WTC11 (cell line): ENCODE measurements at regions not wholly inside any gene's neighbourhood (a gene's known extent, or its start where the extent isn't known, plus 50 kb on each side); places are given as distances from the start of the nearest gene placed in this dataset.
"Not testable (repeated sequence)": the region's sequence is repeated elsewhere in the genome, so short reads cannot be mapped to it uniquely, and the experiment has no call there.

Experiments
- ATAC-seq: fragments of 200-7000 bp; cut with Tn5 transposase; 2 replicates; pipeline ENCODE4 v1.10.0; 2021; ENCODE audit warnings: mild to moderate bottlenecking, moderate library complexity
- CTCF ChIA-PET: fragments of 300-600 bp; sonication (Branson Sonifier 250); formaldehyde crosslinking; loops from one replicate; lab custom pipeline; 2021; ENCODE audit warnings: antibody characterized with exemption; lab: Charles Lee
- POLR2A ChIA-PET: fragments of 350-600 bp; sonication (Branson Sonifier 250); formaldehyde crosslinking; loops from one replicate; lab custom pipeline; 2021; ENCODE audit warnings: antibody characterized with exemption; lab: Charles Lee
- DNase-seq: peaks from one replicate; pipeline ENCODE4 v3.0.0; 2021; ENCODE audit warnings: low spot score
- H3K27ac Mint-ChIP-seq: 2 replicates; pipeline ENCODE4 v1.8.0; 2021; ENCODE audit warnings: mixed read lengths
- H3K27me3 Mint-ChIP-seq: 2 replicates; pipeline ENCODE4 v1.8.0; 2021; ENCODE audit warnings: low read depth, mild to moderate bottlenecking, moderate library complexity, mixed read lengths
- H3K36me3 Mint-ChIP-seq: 2 replicates; pipeline ENCODE4 v1.8.0; 2021; ENCODE audit warnings: mixed read lengths
- H3K4me1 Mint-ChIP-seq: 2 replicates; pipeline ENCODE4 v1.8.0; 2022; ENCODE audit warnings: mixed read lengths
- H3K4me3 Mint-ChIP-seq: 2 replicates; pipeline ENCODE4 v1.8.0; 2021; ENCODE audit warnings: mild to moderate bottlenecking, moderate library complexity, mixed read lengths
- H3K9me3 Mint-ChIP-seq: 2 replicates; pipeline ENCODE4 v1.8.0; 2021; ENCODE audit warnings: mixed read lengths
- ESRRA ChIP-seq: sonication (generic); formaldehyde crosslinking; IDR thresholded peaks from 2 replicates; pipeline ENCODE4 v1.8.1; 2022; ENCODE audit warnings: mild to moderate bottlenecking, missing genetic modification reagents, borderline replicate concordance
- FOXJ3 ChIP-seq: sonication (generic); formaldehyde crosslinking; IDR thresholded peaks from 2 replicates; pipeline ENCODE4 v1.9.0; 2021; ENCODE audit warnings: missing genetic modification reagents, mild to moderate bottlenecking, borderline replicate concordance
- FOXK1 ChIP-seq: sonication (generic); formaldehyde crosslinking; IDR thresholded peaks from 2 replicates; pipeline ENCODE4 v1.8.0; 2022; ENCODE audit warnings: mild to moderate bottlenecking, moderate library complexity, missing genetic modification reagents
- GABPB1 ChIP-seq: sonication (generic); formaldehyde crosslinking; IDR thresholded peaks from 2 replicates; pipeline ENCODE4 v1.8.1; 2023; ENCODE audit warnings: mild to moderate bottlenecking, missing genetic modification reagents
- JUN ChIP-seq: sonication (generic); formaldehyde crosslinking; IDR thresholded peaks from 2 replicates; pipeline ENCODE4 v1.8.0; 2023; ENCODE audit warnings: mild to moderate bottlenecking, missing genetic modification reagents
- NFATC4 ChIP-seq: fragments of 250-450 bp; sonication (Bioruptor Pico); IDR thresholded peaks from 2 replicates; pipeline ENCODE4 v1.9.0; 2021; ENCODE audit warnings: mild to moderate bottlenecking
- NFYB ChIP-seq: sonication (generic); formaldehyde crosslinking; conservative IDR thresholded peaks from 2 replicates; pipeline ENCODE4 v1.8.0; 2022; ENCODE audit warnings: low read depth, missing genetic modification reagents
- TEAD1 ChIP-seq: sonication (generic); formaldehyde crosslinking; IDR thresholded peaks from 2 replicates; pipeline ENCODE4 v1.8.0; 2022; ENCODE audit warnings: mild to moderate bottlenecking, missing genetic modification reagents
- ZNF317 ChIP-seq: sonication (generic); formaldehyde crosslinking; IDR thresholded peaks from 2 replicates; pipeline ENCODE4 v1.8.1; 2023; ENCODE audit warnings: low read depth, mild to moderate bottlenecking, moderate library complexity, missing genetic modification reagents, borderline replicate concordance
- ZNF416 ChIP-seq: fragments of 250-450 bp; sonication (Bioruptor Pico); IDR thresholded peaks from 2 replicates; pipeline ENCODE4 v1.9.0; 2021; ENCODE audit warnings: mild to moderate bottlenecking, inconsistent platforms
- TF ChIP-seq, protein P1 (sequence below): sonication (generic); formaldehyde crosslinking; IDR thresholded peaks from 2 replicates; pipeline ENCODE4 v1.8.1; 2023; ENCODE audit warnings: mild to moderate bottlenecking, missing genetic modification reagents
- TF ChIP-seq, protein P2 (sequence below): sonication (generic); formaldehyde crosslinking; IDR thresholded peaks from 2 replicates; pipeline ENCODE4 v1.8.1; 2022; ENCODE audit warnings: missing genetic modification reagents, borderline replicate concordance
- TF ChIP-seq, protein P3 (sequence below): sonication (generic); formaldehyde crosslinking; IDR thresholded peaks from 2 replicates; pipeline ENCODE4 v1.8.1; 2023; ENCODE audit warnings: mild to moderate bottlenecking, missing genetic modification reagents
- TF ChIP-seq, protein P4 (sequence below): sonication (generic); formaldehyde crosslinking; IDR thresholded peaks from 2 replicates; pipeline ENCODE4 v1.8.0; 2022; ENCODE audit warnings: mild to moderate bottlenecking, missing genetic modification reagents
- TF ChIP-seq, protein P5 (sequence below): fragments of 200-600 bp; IDR thresholded peaks from 2 replicates; pipeline ENCODE4 v1.8.0; 2022; ENCODE audit warnings: antibody characterized with exemption

DNA sequence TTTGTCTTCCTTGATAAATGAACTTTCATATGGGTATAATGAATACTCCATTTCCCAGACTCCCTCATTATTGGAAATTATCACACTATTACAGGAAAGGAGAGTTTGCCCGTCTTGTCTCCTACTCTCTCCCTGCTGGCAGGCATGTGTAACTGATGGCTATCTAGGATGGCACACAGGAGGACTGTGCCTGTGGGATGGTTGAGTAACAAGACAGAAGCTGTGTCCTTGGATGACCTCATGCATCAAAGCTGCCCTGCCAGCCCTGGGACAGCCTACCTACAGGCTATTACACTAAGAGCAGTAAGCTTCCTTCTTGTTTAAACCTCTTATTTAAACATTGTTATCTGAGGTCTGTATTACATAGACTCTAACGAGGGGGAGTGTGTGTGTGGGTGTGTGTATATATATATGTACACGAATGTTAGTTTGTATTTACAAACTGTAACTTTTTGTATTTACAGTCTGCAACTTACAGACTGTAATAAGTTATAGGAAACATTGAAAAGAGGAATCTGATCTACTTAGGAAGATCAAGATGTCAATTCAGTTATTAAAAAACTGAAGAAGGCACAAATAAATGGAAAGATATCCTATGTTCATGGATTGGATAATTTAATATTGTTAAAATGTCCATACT, 247.6 kb upstream of the ACO1 start:
- H3K36me3 Mint-ChIP-seq: no peaks in the 10 kb centered on the region
- ChIA-PET POLR2A (no interaction called here), CTCF (interaction anchor here (0.6 to 1.5 kb wide), 4 partner anchors 12 to 609 kb away, joined by 3 to 6 read pairs (median 3); no protein-coding TSS in a partner anchor)
- H3K4me3 Mint-ChIP-seq: no peak overlapping the region
- H3K27ac Mint-ChIP-seq: no peak overlapping the region
- H3K9me3 Mint-ChIP-seq: no peaks in the 10 kb centered on the region
- no peaks in the 10 kb centered on the region for H3K4me1 Mint-ChIP-seq
- DNase-seq (peak; percentile 16), ATAC-seq (peak; percentile 99)
- H3K27me3 Mint-ChIP-seq: no peaks in the 10 kb centered on the region
- TF ChIP-seq, protein P1, sequence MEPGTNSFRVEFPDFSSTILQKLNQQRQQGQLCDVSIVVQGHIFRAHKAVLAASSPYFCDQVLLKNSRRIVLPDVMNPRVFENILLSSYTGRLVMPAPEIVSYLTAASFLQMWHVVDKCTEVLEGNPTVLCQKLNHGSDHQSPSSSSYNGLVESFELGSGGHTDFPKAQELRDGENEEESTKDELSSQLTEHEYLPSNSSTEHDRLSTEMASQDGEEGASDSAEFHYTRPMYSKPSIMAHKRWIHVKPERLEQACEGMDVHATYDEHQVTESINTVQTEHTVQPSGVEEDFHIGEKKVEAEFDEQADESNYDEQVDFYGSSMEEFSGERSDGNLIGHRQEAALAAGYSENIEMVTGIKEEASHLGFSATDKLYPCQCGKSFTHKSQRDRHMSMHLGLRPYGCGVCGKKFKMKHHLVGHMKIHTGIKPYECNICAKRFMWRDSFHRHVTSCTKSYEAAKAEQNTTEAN (CRISPR knock-in tag): no peak
- TF ChIP-seq ZNF416 (CRISPR knock-in tag): no peak
- TF ChIP-seq NFATC4: no peak
- TF ChIP-seq GABPB1 (CRISPR knock-in tag): peak; percentile 89
- TF ChIP-seq ESRRA: no peak
- TF ChIP-seq ZNF317 (CRISPR knock-in tag): no peak
- TF ChIP-seq, protein P2, sequence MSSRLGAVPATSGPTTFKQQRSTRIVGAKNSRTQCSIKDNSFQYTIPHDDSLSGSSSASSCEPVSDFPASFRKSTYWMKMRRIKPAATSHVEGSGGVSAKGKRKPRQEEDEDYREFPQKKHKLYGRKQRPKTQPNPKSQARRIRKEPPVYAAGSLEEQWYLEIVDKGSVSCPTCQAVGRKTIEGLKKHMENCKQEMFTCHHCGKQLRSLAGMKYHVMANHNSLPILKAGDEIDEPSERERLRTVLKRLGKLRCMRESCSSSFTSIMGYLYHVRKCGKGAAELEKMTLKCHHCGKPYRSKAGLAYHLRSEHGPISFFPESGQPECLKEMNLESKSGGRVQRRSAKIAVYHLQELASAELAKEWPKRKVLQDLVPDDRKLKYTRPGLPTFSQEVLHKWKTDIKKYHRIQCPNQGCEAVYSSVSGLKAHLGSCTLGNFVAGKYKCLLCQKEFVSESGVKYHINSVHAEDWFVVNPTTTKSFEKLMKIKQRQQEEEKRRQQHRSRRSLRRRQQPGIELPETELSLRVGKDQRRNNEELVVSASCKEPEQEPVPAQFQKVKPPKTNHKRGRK (CRISPR knock-in tag): no peak
- TF ChIP-seq TEAD1 (CRISPR knock-in tag): no peak
- TF ChIP-seq, all 79 proteins: peak for 1

DNA sequence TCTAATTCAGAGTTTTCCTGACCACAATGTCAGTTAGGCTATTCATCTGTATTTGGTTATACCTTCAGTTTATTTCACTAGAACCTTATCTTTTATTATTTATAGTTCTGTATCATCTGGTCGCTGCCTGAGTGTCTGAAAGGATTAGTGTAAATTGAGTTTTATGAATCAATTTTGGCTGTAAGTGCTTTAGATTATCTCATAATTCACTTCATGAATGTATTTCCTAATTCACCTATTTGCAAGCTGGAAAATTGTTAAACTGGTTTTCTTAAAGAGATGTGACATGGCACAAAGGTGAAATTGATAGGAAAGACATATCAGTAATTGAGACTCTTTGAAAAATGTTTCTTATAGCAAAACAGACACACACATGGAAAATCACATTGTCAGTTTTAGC, 242.4 kb upstream of the ACO1 start:
- H3K9me3 Mint-ChIP-seq: peaks cover 23% of the 10 kb centered on the region
- H3K4me1 Mint-ChIP-seq: no peaks in the 10 kb centered on the region
- ChIA-PET CTCF (no interaction called here), POLR2A (no interaction called here)
- no peak overlapping the region for H3K27ac Mint-ChIP-seq
- no peak overlapping the region for H3K4me3 Mint-ChIP-seq
- no peak for TF ChIP-seq JUN (CRISPR knock-in tag)
- TF ChIP-seq, protein P3, sequence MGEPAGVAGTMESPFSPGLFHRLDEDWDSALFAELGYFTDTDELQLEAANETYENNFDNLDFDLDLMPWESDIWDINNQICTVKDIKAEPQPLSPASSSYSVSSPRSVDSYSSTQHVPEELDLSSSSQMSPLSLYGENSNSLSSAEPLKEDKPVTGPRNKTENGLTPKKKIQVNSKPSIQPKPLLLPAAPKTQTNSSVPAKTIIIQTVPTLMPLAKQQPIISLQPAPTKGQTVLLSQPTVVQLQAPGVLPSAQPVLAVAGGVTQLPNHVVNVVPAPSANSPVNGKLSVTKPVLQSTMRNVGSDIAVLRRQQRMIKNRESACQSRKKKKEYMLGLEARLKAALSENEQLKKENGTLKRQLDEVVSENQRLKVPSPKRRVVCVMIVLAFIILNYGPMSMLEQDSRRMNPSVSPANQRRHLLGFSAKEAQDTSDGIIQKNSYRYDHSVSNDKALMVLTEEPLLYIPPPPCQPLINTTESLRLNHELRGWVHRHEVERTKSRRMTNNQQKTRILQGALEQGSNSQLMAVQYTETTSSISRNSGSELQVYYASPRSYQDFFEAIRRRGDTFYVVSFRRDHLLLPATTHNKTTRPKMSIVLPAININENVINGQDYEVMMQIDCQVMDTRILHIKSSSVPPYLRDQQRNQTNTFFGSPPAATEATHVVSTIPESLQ (CRISPR knock-in tag): no peak
- TF ChIP-seq, protein P4, sequence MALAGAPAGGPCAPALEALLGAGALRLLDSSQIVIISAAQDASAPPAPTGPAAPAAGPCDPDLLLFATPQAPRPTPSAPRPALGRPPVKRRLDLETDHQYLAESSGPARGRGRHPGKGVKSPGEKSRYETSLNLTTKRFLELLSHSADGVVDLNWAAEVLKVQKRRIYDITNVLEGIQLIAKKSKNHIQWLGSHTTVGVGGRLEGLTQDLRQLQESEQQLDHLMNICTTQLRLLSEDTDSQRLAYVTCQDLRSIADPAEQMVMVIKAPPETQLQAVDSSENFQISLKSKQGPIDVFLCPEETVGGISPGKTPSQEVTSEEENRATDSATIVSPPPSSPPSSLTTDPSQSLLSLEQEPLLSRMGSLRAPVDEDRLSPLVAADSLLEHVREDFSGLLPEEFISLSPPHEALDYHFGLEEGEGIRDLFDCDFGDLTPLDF (CRISPR knock-in tag): no peak
- no peak for TF ChIP-seq NFYB
- TF ChIP-seq FOXK1 (CRISPR knock-in tag): no peak
- TF ChIP-seq FOXJ3: no peak
- TF ChIP-seq ZNF317 (CRISPR knock-in tag): no peak
- TF ChIP-seq, all 79 proteins: peak for 0
- DNase-seq: no peak
- no peaks in the 10 kb centered on the region for H3K27me3 Mint-ChIP-seq
- no peak for ATAC-seq
- peaks cover 13% of the 10 kb centered on the region for H3K36me3 Mint-ChIP-seq

DNA sequence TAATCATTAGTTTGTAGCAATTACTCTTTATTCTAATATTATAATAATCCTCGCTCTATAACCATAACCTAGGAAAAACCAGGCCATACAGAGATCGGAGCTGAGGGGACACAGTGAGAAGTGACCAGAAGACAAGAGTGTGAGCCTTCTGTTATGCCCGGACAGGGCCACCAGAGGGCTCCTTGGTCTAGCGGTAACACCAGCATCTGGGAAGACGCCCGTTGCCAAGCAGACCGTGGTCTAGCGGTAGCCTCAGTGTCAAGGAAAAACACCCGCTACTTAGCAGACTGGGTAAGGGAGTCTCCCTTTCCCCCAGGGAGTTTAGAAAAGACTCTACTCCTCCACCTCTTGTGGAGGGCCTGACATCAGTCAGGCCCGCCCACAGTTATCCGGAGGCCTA, 235.9 kb upstream of the ACO1 start:
- Mint-ChIP-seq H3K9me3 (peaks cover 51% of the 10 kb centered on the region), H3K36me3 (peaks cover 45% of the 10 kb centered on the region)
- not testable (repeated sequence) for H3K4me3 Mint-ChIP-seq, H3K27me3 Mint-ChIP-seq, ATAC-seq
- CTCF ChIA-PET: interaction anchor here (1.2 to 1.6 kb wide), 2 partner anchors 12 to 104 kb away, joined by 4 to 6 read pairs; no protein-coding TSS in a partner anchor
- peak; percentile 61 for DNase-seq
- TF ChIP-seq, protein P5, sequence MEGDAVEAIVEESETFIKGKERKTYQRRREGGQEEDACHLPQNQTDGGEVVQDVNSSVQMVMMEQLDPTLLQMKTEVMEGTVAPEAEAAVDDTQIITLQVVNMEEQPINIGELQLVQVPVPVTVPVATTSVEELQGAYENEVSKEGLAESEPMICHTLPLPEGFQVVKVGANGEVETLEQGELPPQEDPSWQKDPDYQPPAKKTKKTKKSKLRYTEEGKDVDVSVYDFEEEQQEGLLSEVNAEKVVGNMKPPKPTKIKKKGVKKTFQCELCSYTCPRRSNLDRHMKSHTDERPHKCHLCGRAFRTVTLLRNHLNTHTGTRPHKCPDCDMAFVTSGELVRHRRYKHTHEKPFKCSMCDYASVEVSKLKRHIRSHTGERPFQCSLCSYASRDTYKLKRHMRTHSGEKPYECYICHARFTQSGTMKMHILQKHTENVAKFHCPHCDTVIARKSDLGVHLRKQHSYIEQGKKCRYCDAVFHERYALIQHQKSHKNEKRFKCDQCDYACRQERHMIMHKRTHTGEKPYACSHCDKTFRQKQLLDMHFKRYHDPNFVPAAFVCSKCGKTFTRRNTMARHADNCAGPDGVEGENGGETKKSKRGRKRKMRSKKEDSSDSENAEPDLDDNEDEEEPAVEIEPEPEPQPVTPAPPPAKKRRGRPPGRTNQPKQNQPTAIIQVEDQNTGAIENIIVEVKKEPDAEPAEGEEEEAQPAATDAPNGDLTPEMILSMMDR: peak; percentile 54
- TF ChIP-seq, all 79 proteins: peak for 1; not testable (repeated sequence) for 78
- POLR2A ChIA-PET, H3K4me1 Mint-ChIP-seq, H3K27ac Mint-ChIP-seq: not testable (repeated sequence)
